HEK293 (cell line): ENCODE measurements at regions not wholly inside any gene's neighbourhood (a gene's known extent, or its start where the extent isn't known, plus 50 kb on each side); places are given as distances from the start of the nearest gene placed in this dataset.

Source experiments
- CTCF ChIA-PET: fragments of 350-600 bp; formaldehyde crosslinking; extraction: SDS; loops from one replicate; lab custom pipeline; 2021; ENCODE audit warnings: antibody characterized with exemption; lab: Yijun Ruan, JAX
- POLR2A ChIA-PET: fragments of 300-600 bp; formaldehyde crosslinking; extraction: SDS; loops from one replicate; lab custom pipeline; 2020; ENCODE audit warnings: antibody characterized with exemption, inconsistent platforms; lab: Yijun Ruan, JAX
- H3K27ac ChIP-seq: fragments of 200-500 bp; sonication (Bioruptor generic); 2 replicates; pipeline ENCODE4 v1.5.1; 2014; ENCODE audit warnings: low read depth, low read length, control low read depth, inconsistent platforms; ENCODE audit errors: extremely low read depth
- H3K36me3 ChIP-seq, 2 experiments: fragments of 200-500 bp in 1 of 2; sonication (Bioruptor generic) in 1 of 2; 1 replicate in 1 of 2; 2 replicates in 1 of 2; pipeline ENCODE4 v1.5.1; 2014 to 2017; ENCODE audit warnings: inconsistent platforms in 2 of 2, low read length in 2 of 2; ENCODE audit not compliant: control insufficient read depth in 2 of 2, insufficient read depth in 1 of 2
- H3K4me1 ChIP-seq: fragments of 200-500 bp; sonication (Bioruptor generic); 2 replicates; pipeline ENCODE4 v1.5.1; 2014; ENCODE audit warnings: mild to moderate bottlenecking, low read length, inconsistent platforms; ENCODE audit not compliant: control insufficient read depth, insufficient read depth
- H3K4me3 ChIP-seq: 2 replicates; pipeline ENCODE4 v1.5.1; 2011; ENCODE audit warnings: low read depth, mild to moderate bottlenecking, control low read depth, low read length, moderate library complexity
- H3K9me3 ChIP-seq: fragments of 200-500 bp; sonication (Bioruptor generic); 2 replicates; pipeline ENCODE4 v1.5.1; 2014; ENCODE audit warnings: low read depth, low read length, inconsistent platforms; ENCODE audit not compliant: control insufficient read depth, insufficient read depth
- BCL6B ChIP-seq: fragments of 450-650 bp; formaldehyde crosslinking; IDR thresholded peaks from 2 replicates; pipeline ENCODE4 v1.5.1; 2017; ENCODE audit warnings: missing biosample characterization, missing genetic modification characterization
- KLF16 ChIP-seq: fragments of 450-650 bp; formaldehyde crosslinking; IDR thresholded peaks from 2 replicates; pipeline ENCODE4 v1.5.1; 2017; ENCODE audit warnings: missing biosample characterization, missing genetic modification characterization
- PRDM10 ChIP-seq: fragments of 450-650 bp; formaldehyde crosslinking; IDR thresholded peaks from 2 replicates; pipeline ENCODE4 v1.5.1; 2016; ENCODE audit warnings: missing biosample characterization, missing genetic modification characterization
- PRDM6 ChIP-seq: fragments of 450-650 bp; formaldehyde crosslinking; IDR thresholded peaks from 2 replicates; pipeline ENCODE4 v1.5.1; 2017; ENCODE audit warnings: missing biosample characterization, missing genetic modification characterization
- ZBTB10 ChIP-seq: fragments of 450-650 bp; formaldehyde crosslinking; IDR thresholded peaks from 2 replicates; pipeline ENCODE4 v1.5.1; 2016; ENCODE audit warnings: missing biosample characterization, missing genetic modification characterization
- ZNF174 ChIP-seq: fragments of 450-650 bp; formaldehyde crosslinking; IDR thresholded peaks from 2 replicates; pipeline ENCODE4 v1.5.0; 2017; ENCODE audit warnings: missing biosample characterization, mild to moderate bottlenecking, missing genetic modification characterization
- ZNF221 ChIP-seq: fragments of 450-650 bp; formaldehyde crosslinking; IDR thresholded peaks from 2 replicates; pipeline ENCODE4 v1.5.1; 2017; ENCODE audit warnings: missing biosample characterization, missing genetic modification characterization, borderline replicate concordance
- ZNF223 ChIP-seq: fragments of 450-650 bp; formaldehyde crosslinking; IDR thresholded peaks from 2 replicates; pipeline ENCODE4 v1.5.1; 2016; ENCODE audit warnings: missing biosample characterization, missing genetic modification characterization
- ZNF274 ChIP-seq, 2 experiments: fragments of 200-500 bp in 1 of 2; fragments of 450-650 bp in 1 of 2; sonication (Bioruptor generic) in 1 of 2; formaldehyde crosslinking in 1 of 2; IDR thresholded peaks; 2 replicates each; pipeline versions ENCODE4 v1.5.1 to v1.6.1; 2014 to 2016; ENCODE audit warnings: borderline replicate concordance in 1 of 2, inconsistent platforms in 1 of 2, low read length in 1 of 2, missing biosample characterization in 1 of 2, missing genetic modification characterization in 1 of 2
- ZNF473 ChIP-seq: fragments of 450-650 bp; formaldehyde crosslinking; IDR thresholded peaks from 2 replicates; pipeline ENCODE4 v1.5.1; 2017; ENCODE audit warnings: missing biosample characterization, missing genetic modification characterization
- ZNF544 ChIP-seq: fragments of 450-650 bp; formaldehyde crosslinking; IDR thresholded peaks from 2 replicates; pipeline ENCODE4 v1.5.0; 2017; ENCODE audit warnings: missing biosample characterization, missing genetic modification characterization
- ZNF776 ChIP-seq: fragments of 450-650 bp; formaldehyde crosslinking; IDR thresholded peaks from 2 replicates; pipeline ENCODE4 v1.5.0; 2017; ENCODE audit warnings: missing biosample characterization, missing genetic modification characterization, borderline replicate concordance
- ZNF792 ChIP-seq: fragments of 450-650 bp; formaldehyde crosslinking; IDR thresholded peaks from 2 replicates; pipeline ENCODE4 v1.5.1; 2016; ENCODE audit warnings: missing biosample characterization, missing genetic modification characterization
- ZSCAN18 ChIP-seq: fragments of 450-650 bp; formaldehyde crosslinking; IDR thresholded peaks from 2 replicates; pipeline ENCODE4 v1.5.1; 2016; ENCODE audit warnings: missing biosample characterization, missing genetic modification characterization

GRCh38 chr6:145327586-145327985, 407.7 kb downstream of the EPM2A start:
- H3K9me3 ChIP-seq: no peaks in the 10 kb centered on the region
- POLR2A ChIA-PET: no interaction called here
- no peaks in the 10 kb centered on the region for H3K4me1 ChIP-seq
- TF ChIP-seq ZNF221 (no peak), ZNF274 (IDR thresholded peaks at IDR 0.05; ENCODE audit: low read length) (no peak), ZNF274 (tag by site-specific recombination; IDR thresholded peaks at IDR 0.05; ENCODE audit: borderline replicate concordance) (no peak), ZBTB10 (tag by site-specific recombination) (no peak)
- CTCF ChIA-PET: interaction anchor here (0.9 kb wide), 1 partner anchor 11 kb away, joined by 3 read pairs; no protein-coding TSS in a partner anchor
- no peaks in the 10 kb centered on the region for H3K36me3 ChIP-seq
- no peak overlapping the region for H3K4me3 ChIP-seq
- H3K27ac ChIP-seq: no peak overlapping the region

GRCh38 chr6:145329257-145329656, 406.1 kb downstream of the EPM2A start:
- no peaks in the 10 kb centered on the region for H3K4me1 ChIP-seq
- no peak overlapping the region for H3K27ac ChIP-seq
- no peaks in the 10 kb centered on the region for H3K36me3 ChIP-seq
- CTCF ChIA-PET: interaction anchor here (0.6 kb wide), 1 partner anchor 211 kb away, joined by 3 read pairs; no protein-coding TSS in a partner anchor
- POLR2A ChIA-PET: no interaction called here
- no peaks in the 10 kb centered on the region for H3K9me3 ChIP-seq
- H3K4me3 ChIP-seq: no peak overlapping the region
- no peak for TF ChIP-seq BCL6B (tag by site-specific recombination)
- no peak for TF ChIP-seq ZNF544 (tag by site-specific recombination)
- no peak for TF ChIP-seq PRDM10 (tag by site-specific recombination)
- no peak for TF ChIP-seq ZSCAN18 (tag by site-specific recombination)
- no peak for TF ChIP-seq KLF16 (tag by site-specific recombination)
- TF ChIP-seq ZNF792 (tag by site-specific recombination): no peak
- TF ChIP-seq ZNF776 (tag by site-specific recombination): no peak
- TF ChIP-seq ZNF473 (tag by site-specific recombination): no peak

- ChIA-PET POLR2A (no interaction called here), CTCF (interaction anchor here (1.4 kb wide), 1 partner anchor 302 kb away, joined by 4 read pairs; no protein-coding TSS in a partner anchor)
- Histone ChIP-seq H3K36me3 (no peaks in the 10 kb centered on the region), H3K27ac (no peak overlapping the region), H3K9me3 (no peaks in the 10 kb centered on the region), H3K4me1 (no peaks in the 10 kb centered on the region), H3K4me3 (no peak overlapping the region)
- TF ChIP-seq ZNF174 (tag by site-specific recombination): no peak
- TF ChIP-seq PRDM6 (tag by site-specific recombination): no peak
- TF ChIP-seq ZNF223 (tag by site-specific recombination): no peak
Observed at GRCh38 chr6:145331066-145331465, 404.3 kb downstream of the EPM2A start.
